ENCODE measurements at regions not wholly inside any gene's neighbourhood (a gene's known extent, or its start where the extent isn't known, plus 50 kb on each side); places are given as distances from the start of the nearest gene placed in this dataset.
"Not testable (repeated sequence)": the region's sequence is repeated elsewhere in the genome, so short reads cannot be mapped to it uniquely, and the experiment has no call there.

DNA sequence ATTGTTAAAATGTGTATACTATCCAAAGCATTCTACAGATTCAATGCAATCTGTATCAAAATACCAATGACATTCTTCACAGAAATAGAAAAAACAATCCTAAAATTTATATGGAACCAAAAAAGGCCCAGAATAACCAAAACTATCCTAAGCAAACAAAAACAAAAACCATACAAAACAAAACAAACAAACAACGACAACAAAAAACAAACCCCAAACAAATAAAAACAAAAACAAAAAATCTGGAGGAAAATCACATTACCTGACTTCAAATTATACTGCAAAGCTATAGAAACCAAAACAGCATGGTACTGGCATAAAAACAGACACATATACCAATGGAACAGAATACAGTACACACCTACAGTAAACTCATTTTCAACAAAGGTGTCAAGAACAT, 98.0 kb downstream of the TTC6 start:
- TF ChIP-seq CTCF, EP300, POLR2A (IDR thresholded peaks at IDR 0.05): not testable (repeated sequence)

Data from upper lobe of left lung (tissue), 4 donors.